Adrenal gland (tissue), 5 donors: ENCODE measurements at regions not wholly inside any gene's neighbourhood (a gene's known extent, or its start where the extent isn't known, plus 50 kb on each side); places are given as distances from the start of the nearest gene placed in this dataset.

Experiments
- POLR2A ChIP-seq, 2 donors: fragments of 450-650 bp; IDR thresholded peaks; one replicate each; pipeline ENCODE4 v1.6.1; 2017; ENCODE audit warnings: antibody characterized with exemption in 2 of 2, mild to moderate bottlenecking in 2 of 2, moderate library complexity in 1 of 2
- TF ChIP-seq, protein P1 (sequence below), 6 experiments: fragments of 450-650 bp in 4 of 6; fragments of 200-600 bp in 2 of 6; sonication (generic) in 1 of 6; IDR thresholded peaks; 1 replicate in 5 of 6; 2 replicates in 1 of 6; pipeline versions ENCODE4 v1.5.1 to v1.8.0; 2016 to 2021; ENCODE audit warnings: antibody characterized with exemption in 6 of 6, mild to moderate bottlenecking in 2 of 6, moderate library complexity in 1 of 6
- donor health status: DM: no; HTN: no; CAD: no.

DNA sequence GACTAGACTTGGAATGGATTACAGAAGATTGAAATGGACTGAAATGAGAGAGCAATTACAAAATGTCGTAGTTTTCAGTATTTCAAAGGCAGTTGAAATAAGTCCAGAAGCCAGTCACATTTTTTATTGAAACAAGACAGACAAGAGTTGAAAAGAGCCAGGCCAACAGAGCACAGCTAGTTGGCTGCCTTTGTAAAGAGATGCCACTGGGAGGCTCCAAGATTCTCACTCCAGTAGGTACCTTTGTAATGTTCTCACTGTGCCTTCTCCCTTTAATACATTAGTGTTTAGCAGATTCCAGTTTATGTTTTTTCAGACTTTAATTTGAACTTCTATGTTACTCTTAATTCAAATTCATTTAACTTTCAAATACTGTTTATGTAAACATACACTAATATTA, 234.8 kb downstream of the DSEL start:
- TF ChIP-seq, protein P1, sequence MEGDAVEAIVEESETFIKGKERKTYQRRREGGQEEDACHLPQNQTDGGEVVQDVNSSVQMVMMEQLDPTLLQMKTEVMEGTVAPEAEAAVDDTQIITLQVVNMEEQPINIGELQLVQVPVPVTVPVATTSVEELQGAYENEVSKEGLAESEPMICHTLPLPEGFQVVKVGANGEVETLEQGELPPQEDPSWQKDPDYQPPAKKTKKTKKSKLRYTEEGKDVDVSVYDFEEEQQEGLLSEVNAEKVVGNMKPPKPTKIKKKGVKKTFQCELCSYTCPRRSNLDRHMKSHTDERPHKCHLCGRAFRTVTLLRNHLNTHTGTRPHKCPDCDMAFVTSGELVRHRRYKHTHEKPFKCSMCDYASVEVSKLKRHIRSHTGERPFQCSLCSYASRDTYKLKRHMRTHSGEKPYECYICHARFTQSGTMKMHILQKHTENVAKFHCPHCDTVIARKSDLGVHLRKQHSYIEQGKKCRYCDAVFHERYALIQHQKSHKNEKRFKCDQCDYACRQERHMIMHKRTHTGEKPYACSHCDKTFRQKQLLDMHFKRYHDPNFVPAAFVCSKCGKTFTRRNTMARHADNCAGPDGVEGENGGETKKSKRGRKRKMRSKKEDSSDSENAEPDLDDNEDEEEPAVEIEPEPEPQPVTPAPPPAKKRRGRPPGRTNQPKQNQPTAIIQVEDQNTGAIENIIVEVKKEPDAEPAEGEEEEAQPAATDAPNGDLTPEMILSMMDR (IDR thresholded peaks at IDR 0.05) = no peak
- TF ChIP-seq POLR2A (IDR thresholded peaks at IDR 0.05) = no peak
